Esophagus mucosa (tissue), 1 donor: ENCODE measurements at regions not wholly inside any gene's neighbourhood (a gene's known extent, or its start where the extent isn't known, plus 50 kb on each side); places are given as distances from the start of the nearest gene placed in this dataset.
"Not testable (repeated sequence)": the region's sequence is repeated elsewhere in the genome, so short reads cannot be mapped to it uniquely, and the experiment has no call there.

Experiments used
- ATAC-seq: fragments of 200-7000 bp; cut with Tn5 transposase; one replicate; pipeline ENCODE4 v1.9.1; 2020
- donor health status: DM: yes; HTN: yes; CAD: no.

DNA sequence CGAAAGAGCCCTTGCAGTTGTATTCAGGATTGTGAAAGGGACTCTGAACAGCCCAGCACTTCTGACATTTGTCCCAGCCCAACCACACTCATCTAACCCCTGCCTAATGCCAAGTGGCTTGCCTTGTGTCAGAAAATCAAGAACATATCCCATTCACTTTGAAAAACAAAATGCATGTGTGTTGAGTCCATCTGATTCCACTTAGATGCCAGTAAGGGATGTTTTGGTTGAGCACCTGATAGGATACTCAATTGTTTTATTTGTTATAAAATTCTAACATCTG is 776.8 kb downstream of the BCL11A start:
- ATAC-seq: no peak

DNA sequence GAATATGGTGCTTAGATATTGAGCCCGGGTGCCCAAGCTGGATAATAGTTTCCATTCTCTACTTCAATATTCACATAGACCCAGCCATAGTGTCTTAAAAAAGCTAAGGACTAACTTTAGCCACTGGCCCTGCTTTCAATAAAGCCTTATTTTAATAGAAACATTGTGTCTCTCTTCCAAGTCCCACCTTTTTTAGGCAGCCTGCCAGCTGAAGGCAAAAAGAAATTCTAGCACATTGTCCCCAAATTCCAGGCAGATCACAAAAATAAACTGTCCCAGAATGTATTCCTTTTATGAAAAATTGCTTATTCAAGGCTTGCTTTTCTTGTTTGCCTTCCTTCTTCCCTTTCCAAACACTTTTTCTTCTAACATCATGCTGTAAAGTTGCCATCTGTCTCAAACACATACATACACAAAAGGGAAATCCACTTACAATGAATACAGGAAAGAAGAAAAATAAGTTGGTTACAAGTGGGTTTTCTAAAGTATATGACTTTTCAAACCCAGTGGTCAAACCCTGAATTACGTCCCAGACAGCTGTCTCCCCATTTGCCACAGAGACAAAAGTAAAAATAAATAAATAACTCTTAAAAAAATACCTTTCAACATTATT is 778.5 kb downstream of the BCL11A start:
- no peak for ATAC-seq

DNA sequence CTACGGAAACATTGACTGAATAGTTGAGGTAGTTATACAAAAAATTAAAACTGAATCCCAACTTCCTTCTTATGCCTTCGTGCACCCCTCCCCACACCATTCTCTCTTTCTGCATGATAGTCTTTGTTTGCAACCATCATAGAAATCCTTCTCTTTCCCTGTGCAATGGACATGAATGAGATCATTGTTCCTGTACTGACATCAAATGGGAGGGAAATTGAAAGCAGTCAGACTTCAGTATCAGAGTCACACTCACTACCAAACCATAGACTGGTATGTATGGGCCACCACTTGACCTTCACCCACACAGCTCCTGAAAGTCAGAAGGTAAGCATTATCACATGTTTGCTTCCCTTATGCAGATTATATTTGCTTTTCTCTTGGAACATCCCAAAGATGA is 782.8 kb downstream of the BCL11A start:
- ATAC-seq: no peak

DNA sequence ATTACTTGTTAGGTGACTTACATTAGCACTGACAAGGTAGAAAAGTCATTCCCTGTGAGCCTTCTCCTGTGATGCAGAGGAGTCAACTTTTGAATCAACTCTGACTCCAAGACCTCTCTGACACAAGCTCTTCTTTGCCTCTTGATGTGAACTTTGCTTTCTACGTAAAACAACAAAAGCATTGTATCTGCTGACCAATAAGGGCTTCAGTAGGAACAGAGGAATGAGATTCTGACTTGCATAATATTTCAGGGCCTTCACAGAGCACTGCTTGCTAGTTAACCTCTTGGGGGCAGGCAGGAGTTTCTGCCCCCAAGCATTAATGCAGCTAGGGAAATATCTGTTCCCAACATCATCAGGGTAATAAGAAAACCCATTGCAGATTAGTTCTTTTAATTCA is 791.5 kb downstream of the BCL11A start:
- no peak for ATAC-seq

DNA sequence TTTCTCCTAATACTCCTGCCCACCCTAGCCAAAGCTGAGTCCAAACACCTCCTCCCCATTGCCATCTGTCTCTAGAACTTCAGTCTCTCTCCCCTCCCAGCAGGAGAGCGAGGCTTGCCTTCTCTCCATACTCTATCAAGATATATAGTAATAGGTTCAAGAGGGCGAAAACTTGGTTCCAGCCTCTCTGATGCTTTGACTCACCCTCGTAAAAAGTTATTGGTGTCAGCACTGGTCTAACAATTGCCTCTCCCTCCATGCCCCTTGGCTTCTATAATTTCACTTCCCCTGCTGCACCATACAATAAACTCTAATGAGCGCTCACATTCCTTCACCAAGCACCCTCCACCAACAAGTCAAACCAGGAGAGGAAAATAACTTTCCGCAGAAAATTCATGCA is 797.3 kb downstream of the BCL11A start:
- no peak for ATAC-seq

DNA sequence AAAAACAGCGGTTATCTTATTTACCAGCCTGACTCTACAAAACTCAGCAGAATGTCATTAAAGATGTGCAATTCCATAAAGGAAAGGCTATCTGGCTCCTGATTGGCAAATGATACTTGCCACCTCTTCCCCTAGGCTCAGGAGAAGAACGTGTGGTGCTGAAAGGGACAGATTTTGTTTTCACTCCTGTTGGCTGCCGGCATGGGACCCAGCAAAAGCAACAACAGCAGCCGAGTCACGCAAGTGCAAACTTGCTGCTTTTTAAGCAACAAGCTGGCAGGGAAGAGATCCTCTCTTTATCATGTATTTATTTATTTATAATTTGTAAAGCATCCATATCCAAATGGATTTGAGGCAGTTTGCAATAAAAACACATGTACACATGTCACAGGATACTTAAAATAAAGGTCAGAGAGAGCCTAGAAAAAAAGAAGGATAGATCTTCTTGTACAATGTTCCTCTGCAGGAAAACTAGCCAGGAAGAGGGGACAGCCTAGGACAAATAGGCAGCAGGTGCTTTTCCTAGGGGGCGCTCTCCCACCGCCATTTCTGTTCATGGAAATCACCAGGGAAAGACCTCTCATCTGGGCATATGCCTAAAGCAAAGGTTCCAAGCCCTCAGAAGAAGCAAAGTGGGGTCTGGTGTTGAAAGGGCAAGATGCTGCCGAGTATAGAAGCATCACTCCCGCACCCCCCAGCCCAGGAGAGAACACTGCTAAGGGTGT is 799.3 kb downstream of the BCL11A start:
- no peak for ATAC-seq

DNA sequence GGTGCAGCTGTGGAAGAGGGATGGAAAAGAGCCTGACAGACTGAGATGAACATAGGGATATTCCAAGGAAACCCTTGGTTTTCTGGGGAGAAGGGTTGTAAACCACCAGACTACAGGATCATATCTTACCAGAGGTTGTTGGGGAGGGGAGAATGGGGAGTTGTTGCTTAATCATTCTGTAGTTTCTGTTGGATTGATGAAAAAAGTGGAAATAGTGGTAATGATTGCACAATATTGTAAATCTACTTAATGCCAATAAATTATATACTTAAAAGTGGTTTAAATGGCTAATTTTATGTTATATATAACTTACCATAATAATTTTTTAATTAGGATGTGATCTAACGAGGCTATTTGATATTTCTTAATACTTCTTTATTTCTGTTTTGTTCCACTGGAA is 800.9 kb downstream of the BCL11A start:
- ATAC-seq: no peak

DNA sequence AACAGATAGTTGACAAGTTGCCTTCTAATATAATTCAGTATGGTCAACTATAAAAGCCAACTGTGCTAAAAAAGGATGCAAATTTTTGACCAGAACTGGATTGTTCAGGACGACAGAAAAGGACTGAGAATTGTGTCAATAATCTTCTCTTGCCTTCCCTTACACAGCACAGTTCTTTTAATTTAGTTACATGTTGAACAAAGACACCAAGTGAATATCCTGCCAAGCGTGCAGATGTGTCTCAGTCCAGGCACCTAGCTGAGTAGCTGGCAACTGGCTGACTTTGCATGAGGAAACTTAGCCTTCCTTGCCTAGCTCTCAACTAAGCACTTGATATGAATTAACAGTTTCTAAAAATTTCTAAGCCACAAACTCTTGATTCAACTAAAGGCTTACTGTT is 801.4 kb downstream of the BCL11A start:
- no peak for ATAC-seq

DNA sequence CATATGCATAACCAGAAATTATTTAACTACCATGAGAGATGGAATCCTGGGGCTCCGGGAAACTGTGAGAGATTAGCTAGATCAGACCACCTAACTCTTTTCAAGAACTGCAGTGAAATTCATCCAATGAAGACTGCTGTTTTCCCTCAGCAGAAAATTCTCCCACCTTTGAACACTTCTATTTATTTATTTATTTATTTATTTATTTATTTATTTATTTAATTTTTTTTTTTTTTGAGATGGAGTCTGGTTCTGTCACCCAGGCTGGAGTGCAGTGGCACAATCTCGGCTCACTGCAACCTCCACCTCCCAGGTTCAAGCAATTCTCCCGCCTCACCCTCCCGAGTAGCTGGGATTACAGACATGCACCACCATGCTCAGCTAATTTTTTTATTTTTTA is 802.2 kb downstream of the BCL11A start:
- not testable (repeated sequence) for ATAC-seq

DNA sequence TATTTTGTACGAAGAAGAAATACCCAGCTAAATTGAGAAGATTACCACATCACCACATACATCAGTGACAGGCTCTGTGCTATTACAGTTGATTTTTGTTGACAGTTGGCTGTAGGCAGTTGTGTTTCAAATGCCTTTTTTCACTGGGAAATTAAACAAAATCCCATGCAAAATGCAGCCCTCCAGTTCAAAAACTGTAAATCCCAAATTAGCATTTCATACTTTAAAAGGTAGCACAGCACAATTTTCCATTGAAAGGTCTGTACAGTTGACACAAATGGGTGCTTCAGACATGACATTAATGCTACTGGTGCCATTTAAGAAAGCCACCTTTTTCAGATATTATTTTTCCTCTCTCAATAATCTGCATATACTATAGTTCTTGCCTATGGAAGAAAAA is 807.2 kb downstream of the BCL11A start:
- no peak for ATAC-seq

DNA sequence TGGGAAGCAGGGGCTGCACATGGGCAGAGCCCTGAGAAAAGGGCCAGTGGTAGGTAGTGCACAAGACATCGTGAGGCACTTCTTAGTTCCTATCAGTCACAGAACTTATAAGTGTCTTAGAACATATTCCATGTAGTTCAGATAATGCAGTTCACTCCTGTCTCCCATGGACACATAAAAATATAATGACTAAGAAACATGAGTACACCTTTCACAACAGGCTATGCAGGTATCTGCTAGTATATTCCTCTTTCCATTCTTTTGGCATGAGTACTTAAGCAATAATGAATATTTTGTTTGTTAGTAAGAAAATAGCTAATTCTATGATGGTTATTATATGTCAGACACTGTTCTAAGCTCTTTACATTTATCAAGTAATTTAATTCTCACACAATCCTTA is 808.4 kb downstream of the BCL11A start:
- no peak for ATAC-seq

DNA sequence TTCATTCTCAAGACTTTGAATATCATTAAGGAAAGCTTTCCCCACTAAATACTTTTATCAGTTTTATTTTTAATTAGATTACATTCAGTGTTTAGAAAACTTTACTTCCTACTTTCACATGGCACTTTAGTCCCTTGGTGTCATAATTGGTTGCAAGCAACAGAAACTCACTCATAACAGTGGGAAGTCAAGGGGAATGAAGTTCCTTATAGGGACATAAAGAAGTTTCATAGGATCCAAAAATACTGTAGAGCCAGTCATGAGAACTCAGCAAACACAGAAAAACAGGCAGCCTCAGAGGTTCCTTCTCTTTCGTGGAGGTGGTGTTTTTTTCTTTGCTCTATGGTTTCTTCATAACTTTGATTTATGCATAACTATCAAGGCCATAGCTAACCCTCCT is 809.0 kb downstream of the BCL11A start:
- ATAC-seq: no peak

DNA sequence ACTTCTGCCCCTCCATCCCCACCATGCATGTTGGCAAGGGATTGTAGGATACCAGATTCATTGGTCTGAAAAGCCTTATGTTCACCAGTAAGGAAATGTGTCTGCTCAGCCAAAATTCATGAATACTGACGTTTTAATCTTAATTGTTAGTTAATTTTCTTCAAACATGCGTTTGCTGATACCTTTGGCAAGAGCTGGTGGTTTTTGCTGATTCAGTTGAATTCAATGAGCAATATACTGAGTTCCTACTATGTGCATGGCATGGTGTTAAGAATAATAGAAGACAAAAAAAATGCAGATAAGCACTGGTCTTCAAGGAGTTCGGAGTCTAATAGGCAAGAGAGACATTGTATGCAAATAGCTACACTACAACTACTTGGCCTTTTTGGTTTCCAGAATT is 811.6 kb downstream of the BCL11A start:
- ATAC-seq: no peak

DNA sequence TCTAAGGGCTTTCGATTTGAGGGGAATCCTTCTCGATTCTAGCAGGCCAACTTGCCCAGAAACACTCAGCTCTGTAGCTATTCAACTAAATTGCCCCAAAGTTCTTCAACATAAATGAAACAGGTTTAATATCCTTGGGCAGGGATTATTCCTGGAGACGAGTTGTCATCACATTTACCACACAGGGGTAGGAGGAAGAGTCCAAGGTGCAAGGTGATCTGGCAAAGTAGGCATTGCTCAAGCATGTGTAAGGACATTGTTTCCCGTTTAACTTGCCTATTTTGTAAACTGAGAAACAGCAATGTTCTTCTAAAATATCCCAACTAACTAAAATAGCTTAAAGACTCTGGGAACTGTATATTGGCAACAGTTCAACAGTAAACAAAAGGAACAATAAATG is 814.3 kb downstream of the BCL11A start:
- ATAC-seq: no peak

DNA sequence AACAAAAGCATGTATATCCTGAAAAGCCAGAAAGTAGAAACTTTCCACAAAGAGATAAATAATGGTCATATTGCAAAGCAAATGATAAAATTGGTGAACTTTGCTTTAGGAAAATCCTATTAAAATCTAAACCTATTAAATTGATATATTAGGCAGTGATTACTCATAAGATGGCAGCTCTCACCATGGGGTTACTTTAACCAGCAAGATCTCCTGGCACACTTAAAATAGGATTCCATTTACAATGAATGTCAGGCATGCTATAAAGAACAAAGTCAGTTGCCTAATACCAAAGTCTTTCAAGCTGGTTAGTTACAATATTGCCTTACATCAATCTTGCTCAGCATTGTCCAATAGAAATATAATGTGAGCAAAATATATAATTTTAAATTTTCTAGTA is 816.2 kb downstream of the BCL11A start:
- ATAC-seq: no peak

DNA sequence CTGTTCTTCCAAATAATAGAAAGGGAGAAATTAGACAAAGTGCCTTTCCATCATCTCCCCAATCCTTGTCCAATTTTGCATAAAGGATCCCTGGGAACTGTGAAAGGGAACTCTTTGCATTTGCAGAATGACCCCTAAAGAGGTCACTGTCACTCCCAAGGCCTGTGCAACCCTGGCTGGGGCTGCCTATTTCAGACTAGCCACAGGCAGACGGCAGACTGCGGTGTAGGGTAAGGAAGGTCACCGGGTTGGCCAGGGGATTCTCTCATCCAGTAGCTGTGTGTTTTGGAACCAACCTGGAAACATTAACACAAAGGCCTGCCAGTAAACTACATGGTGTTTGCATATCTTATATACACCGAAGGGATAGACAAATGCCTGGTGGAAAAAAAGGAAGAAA is 818.7 kb downstream of the BCL11A start:
- ATAC-seq: no peak

DNA sequence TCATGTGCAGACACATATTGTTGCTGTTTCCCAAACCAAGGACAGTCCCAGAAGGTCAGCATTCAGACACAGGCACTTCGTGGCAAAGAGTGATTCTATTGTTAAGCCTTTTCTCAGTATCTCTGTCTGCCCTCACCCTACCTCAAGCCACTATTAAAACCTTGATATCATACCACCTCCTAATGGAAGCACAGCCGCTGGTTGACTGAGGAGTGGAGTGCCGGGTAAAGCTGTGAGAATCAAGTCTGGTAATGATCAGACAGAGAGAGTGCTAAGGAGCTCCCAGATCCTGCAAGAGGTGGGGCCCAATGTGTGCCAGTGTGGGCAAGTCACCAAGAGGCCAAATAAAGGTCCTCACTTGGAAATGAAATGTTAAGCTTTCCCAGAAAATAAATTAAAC is 819.5 kb downstream of the BCL11A start:
- no peak for ATAC-seq

DNA sequence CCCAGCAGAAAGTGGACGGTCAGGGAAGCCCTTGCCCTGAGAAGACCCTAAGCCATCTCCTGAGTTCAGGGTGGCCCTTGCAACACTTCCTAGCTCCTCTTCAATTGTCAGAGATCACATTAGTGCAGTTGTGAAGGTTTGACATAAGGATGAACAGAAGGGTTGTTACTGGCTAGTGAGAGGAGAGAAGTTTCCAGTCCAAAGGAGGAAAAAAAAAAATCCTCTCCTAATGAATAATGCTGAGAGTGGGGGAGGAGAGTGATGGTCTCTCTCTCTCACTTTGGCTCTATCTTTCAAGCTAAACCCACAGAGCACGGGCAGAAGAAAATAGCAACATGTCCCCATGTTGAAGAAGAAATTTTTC is 819.9 kb downstream of the BCL11A start:
- no peak for ATAC-seq

DNA sequence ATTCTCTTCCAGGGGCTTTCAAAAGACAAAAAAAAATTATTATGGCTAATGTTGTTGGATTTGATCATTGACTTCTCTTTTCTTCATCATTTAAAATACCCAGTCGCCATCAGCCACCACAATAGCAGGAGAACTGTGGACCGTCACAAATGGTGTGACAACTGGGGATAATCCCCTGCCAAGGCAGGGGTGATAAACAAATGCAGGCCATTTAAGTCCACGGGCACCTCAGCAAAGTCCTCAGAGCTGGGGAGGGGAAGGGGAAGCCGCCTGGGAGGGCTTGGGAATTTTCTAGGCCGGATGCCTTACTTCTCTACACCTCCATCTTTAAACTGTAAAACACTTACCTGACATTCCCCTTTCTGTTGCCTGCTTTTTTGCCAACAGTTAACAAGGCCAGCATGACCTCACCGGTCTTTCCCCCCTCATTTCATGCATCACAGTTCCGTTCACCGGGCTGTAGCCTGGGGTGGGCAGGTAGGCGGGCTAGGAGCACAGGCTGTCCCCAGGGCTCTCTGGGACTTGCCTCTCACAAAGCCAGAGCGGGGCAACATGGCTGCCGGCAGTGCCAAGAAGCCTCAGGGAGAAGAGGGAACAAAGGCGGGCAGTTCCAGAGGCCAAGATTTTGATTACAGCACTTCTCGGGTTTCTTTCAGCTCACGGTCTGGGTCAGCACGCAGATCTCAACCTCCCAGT is 820.4 kb downstream of the BCL11A start:
- no peak for ATAC-seq

DNA sequence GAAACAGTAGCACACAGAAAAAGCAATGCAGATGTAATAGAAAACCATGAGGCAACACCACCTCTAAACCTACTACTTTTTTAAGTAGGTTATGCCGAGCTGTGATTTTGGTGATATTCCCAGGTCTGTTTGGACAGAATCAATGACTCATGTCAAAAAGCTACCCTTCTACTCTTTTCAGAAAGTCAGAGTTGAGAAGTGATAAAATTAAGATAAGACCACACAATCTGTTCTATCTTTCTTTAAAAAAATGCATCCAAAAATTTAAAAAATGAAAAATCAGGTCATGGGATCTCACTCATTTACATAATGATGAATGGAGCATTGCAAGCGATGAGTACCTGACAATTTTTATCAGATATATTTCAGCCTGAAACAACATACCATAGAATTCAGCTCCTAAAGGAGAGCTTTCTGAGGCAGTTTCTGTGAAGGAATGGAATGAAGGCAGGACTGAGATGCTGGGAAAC is 826.3 kb downstream of the BCL11A start:
- ATAC-seq: no peak

DNA sequence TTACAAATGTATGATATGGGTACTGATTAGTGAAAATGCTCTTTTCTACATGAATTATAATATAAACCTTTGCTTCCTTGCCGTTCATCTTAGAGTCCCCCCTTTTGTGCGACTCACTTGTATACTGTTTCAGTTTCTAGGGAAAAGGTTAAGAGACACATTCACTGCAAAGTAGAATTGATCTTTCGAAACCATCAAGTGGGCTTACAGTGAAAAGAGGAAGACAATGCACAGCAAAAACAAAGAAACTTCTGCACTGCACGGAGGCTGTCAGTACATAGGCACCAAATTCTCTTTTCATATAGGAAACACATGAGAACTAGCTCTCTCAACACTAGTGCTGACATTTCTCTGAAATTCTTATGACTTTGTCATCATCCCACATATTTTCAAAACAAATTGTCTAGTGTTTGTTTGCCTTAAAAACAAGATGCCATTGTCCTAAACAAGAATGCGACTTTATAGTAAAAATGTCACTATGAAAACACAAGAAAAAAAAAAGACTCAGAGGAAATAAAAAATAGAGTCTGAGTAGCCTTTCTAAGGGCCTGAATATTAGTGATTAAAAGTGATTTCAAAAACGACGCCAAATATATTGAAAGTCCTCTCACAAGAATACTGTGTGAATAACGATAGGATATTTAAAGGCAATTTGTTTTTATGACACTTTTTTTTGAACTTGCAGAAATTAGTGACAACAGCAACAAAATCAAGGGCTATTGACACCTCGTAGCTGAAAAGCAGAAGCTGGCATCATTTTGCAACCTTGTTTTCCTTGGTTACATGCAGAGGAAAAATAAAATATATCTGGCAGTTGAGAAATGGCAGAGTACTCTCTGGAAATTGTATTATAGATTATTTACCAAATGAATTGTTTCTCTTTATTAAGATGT is 827.0 kb downstream of the BCL11A start:
- ATAC-seq: no peak

DNA sequence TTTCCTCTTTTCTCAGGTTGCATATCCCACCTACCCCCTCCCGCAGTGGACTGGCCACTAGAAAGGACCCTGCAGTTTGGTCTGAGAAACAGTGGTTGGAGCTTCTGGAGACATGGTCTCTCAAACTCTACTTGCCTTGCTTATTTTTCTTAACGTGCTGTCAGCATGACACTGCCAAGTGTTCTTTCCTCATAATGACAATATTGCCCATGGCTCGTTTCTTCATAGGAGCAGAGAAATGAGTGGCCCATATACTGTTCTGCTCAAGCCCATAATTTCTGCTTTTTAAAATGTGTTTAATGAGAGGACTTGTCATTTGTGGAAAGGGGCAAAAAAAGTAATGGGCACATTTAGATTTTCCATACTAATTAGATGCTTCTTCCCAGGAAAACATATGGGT is 828.7 kb downstream of the BCL11A start:
- no peak for ATAC-seq

DNA sequence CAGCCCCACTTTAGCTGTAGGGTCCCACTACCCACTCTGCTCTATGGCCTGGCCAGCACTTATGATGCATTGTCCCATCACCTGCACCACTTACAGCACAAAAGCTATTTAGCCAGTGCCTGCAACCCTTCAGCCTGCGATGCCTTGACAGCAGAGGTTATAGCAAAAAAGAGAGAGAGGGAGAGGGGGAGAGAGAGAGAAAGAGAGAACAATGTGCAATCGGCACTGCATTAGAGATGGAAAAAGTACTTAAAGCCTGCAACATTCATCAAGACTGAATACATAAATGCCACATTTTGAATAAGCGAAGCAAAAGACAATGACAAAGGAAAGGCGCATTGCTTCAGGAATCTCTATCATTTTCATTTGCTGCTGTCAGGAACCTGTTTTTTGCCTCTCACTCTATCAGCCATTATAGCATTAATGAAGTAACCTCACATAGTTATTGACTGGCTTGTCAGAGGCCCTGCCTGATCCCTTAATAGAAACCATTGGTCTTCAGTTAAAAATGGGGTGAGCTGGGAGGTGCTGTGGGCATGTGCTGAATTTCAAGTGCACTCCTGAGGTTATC is 833.1 kb downstream of the BCL11A start:
- ATAC-seq: no peak
